ENCODE measurements at regions not wholly inside any gene's neighbourhood (a gene's known extent, or its start where the extent isn't known, plus 50 kb on each side); places are given as distances from the start of the nearest gene placed in this dataset.

GRCh38 chr12:71222436-71222835, 64.6 kb upstream of the TSPAN8 start:
- TF ChIP-seq CTCF (IDR thresholded peaks at IDR 0.05) (no peak), POLR2A (IDR thresholded peaks at IDR 0.05) (no peak)
